ENCODE measurements at regions not wholly inside any gene's neighbourhood (a gene's known extent, or its start where the extent isn't known, plus 50 kb on each side); places are given as distances from the start of the nearest gene placed in this dataset.
"Not testable (repeated sequence)": the region's sequence is repeated elsewhere in the genome, so short reads cannot be mapped to it uniquely, and the experiment has no call there.

GRCh38 chr1:73467731-73468130 lies 730.2 kb downstream of the LRRIQ3 start:
- H3K4me1 ChIP-seq: no peaks in the 10 kb centered on the region
- intact Hi-C loops (cut with DNase I; ENCODE audit: low total_unique reads): no loop called here
- H3K36me3 ChIP-seq: no peaks in the 10 kb centered on the region
- no peaks in the 10 kb centered on the region for H3K9me3 ChIP-seq
- H3K27ac ChIP-seq: no peak overlapping the region
- no peak for DNase-seq
- no peak overlapping the region for H3K4me3 ChIP-seq
- no peaks in the 10 kb centered on the region for H3K27me3 ChIP-seq
- no peak for TF ChIP-seq POLR2A (IDR thresholded peaks at IDR 0.05)
- TF ChIP-seq CTCF (IDR thresholded peaks at IDR 0.05): no peak

GRCh38 chr1:73463873-73464272 lies 734.1 kb downstream of the LRRIQ3 start:
- Histone ChIP-seq H3K36me3 (no peaks in the 10 kb centered on the region), H3K4me1 (no peaks in the 10 kb centered on the region), H3K9me3 (no peaks in the 10 kb centered on the region), H3K4me3 (no peak overlapping the region), H3K27me3 (no peaks in the 10 kb centered on the region), H3K27ac (no peak overlapping the region)
- intact Hi-C loops (cut with DNase I; ENCODE audit: low total_unique reads): no loop called here
- no peak for DNase-seq
- TF ChIP-seq POLR2A (IDR thresholded peaks at IDR 0.05) (no peak), CTCF (IDR thresholded peaks at IDR 0.05) (no peak)

- H3K27ac ChIP-seq: no peak overlapping the region
- H3K4me1 ChIP-seq: no peaks in the 10 kb centered on the region
- H3K36me3 ChIP-seq: no peaks in the 10 kb centered on the region
- no peak overlapping the region for H3K4me3 ChIP-seq
- TF ChIP-seq CTCF (IDR thresholded peaks at IDR 0.05): no peak
- no peak for TF ChIP-seq POLR2A (IDR thresholded peaks at IDR 0.05)
- H3K9me3 ChIP-seq: no peaks in the 10 kb centered on the region
- H3K27me3 ChIP-seq: no peaks in the 10 kb centered on the region
- no peak for DNase-seq
- intact Hi-C loops (cut with DNase I; ENCODE audit: low total_unique reads): no loop called here
These were observed 745.5 kb downstream of the LRRIQ3 start for GRCh38 chr1:73452522-73452921.

- H3K4me3 ChIP-seq; H3K36me3 ChIP-seq; intact Hi-C loops (cut with DNase I; ENCODE audit: low total_unique reads); H3K9me3 ChIP-seq; H3K27me3 ChIP-seq; DNase-seq; H3K4me1 ChIP-seq; H3K27ac ChIP-seq: not testable (repeated sequence)
These were observed 747.3 kb downstream of the LRRIQ3 start for GRCh38 chr1:73450668-73451067.

GRCh38 chr1:73411479-73411878 lies 786.5 kb downstream of the LRRIQ3 start:
- H3K9me3 ChIP-seq: no peaks in the 10 kb centered on the region
- H3K4me1 ChIP-seq: no peaks in the 10 kb centered on the region
- H3K27ac ChIP-seq: no peak overlapping the region
- intact Hi-C loops (cut with DNase I; ENCODE audit: low total_unique reads): no loop called here
- no peaks in the 10 kb centered on the region for H3K27me3 ChIP-seq
- no peak for DNase-seq
- H3K36me3 ChIP-seq: no peaks in the 10 kb centered on the region
- TF ChIP-seq POLR2A (IDR thresholded peaks at IDR 0.05) (no peak), CTCF (IDR thresholded peaks at IDR 0.05) (no peak)
- no peak overlapping the region for H3K4me3 ChIP-seq

- intact Hi-C loops (cut with DNase I; ENCODE audit: low total_unique reads): no loop called here
- Histone ChIP-seq H3K36me3 (no peaks in the 10 kb centered on the region), H3K9me3 (no peaks in the 10 kb centered on the region), H3K4me1 (no peaks in the 10 kb centered on the region), H3K4me3 (no peak overlapping the region), H3K27ac (no peak overlapping the region), H3K27me3 (peaks cover 0 to 3% of the 10 kb centered on the region in 2 donors)
- no peak for DNase-seq
- TF ChIP-seq POLR2A (IDR thresholded peaks at IDR 0.05) (no peak), CTCF (IDR thresholded peaks at IDR 0.05) (no peak)
These were observed 796.3 kb downstream of the LRRIQ3 start for GRCh38 chr1:73401666-73402065.

Measured in uterus (tissue), 3 donors.